Gastrocnemius medialis (tissue), 4 donors: ENCODE measurements at regions not wholly inside any gene's neighbourhood (a gene's known extent, or its start where the extent isn't known, plus 50 kb on each side); places are given as distances from the start of the nearest gene placed in this dataset.

Experiments used
- CTCF ChIP-seq, 5 experiments: fragments of 450-650 bp in 3 of 5; fragments of 200-600 bp in 2 of 5; sonication (generic) in 2 of 5; IDR thresholded peaks in 4 of 5; conservative IDR thresholded peaks in 1 of 5; 1 replicate in 4 of 5; 2 replicates in 1 of 5; pipeline ENCODE4 v1.5.1; 2016 to 2019; ENCODE audit warnings: antibody characterized with exemption in 5 of 5, mild to moderate bottlenecking in 3 of 5, moderate library complexity in 3 of 5
- POLR2A ChIP-seq, 2 donors: fragments of 450-650 bp; IDR thresholded peaks; one replicate each; pipeline ENCODE4 v1.6.1; 2017; ENCODE audit warnings: antibody characterized with exemption in 2 of 2, mild to moderate bottlenecking in 2 of 2, moderate library complexity in 2 of 2

- TF ChIP-seq CTCF (IDR thresholded peaks at IDR 0.05 in 4 of 5, conservative IDR thresholded peaks at IDR 0.05 in 1 of 5) (no peak), POLR2A (IDR thresholded peaks at IDR 0.05) (no peak)
Measured at GRCh38 chr2:217101972-217102371, 242.1 kb upstream of the TNP1 start.
